SH-SY5Y (cell line): ENCODE measurements at regions not wholly inside any gene's neighbourhood (a gene's known extent, or its start where the extent isn't known, plus 50 kb on each side); places are given as distances from the start of the nearest gene placed in this dataset.

Experiments used
- GATA2 ChIP-seq: IDR thresholded peaks from 2 replicates; pipeline ENCODE4 v1.6.1; 2011; ENCODE audit warnings: mild to moderate bottlenecking, low read depth, low read length
- GATA3 ChIP-seq: IDR thresholded peaks from 2 replicates; pipeline ENCODE4 v1.6.1; 2011; ENCODE audit warnings: low read depth, mild to moderate bottlenecking, low read length, moderate library complexity

DNA sequence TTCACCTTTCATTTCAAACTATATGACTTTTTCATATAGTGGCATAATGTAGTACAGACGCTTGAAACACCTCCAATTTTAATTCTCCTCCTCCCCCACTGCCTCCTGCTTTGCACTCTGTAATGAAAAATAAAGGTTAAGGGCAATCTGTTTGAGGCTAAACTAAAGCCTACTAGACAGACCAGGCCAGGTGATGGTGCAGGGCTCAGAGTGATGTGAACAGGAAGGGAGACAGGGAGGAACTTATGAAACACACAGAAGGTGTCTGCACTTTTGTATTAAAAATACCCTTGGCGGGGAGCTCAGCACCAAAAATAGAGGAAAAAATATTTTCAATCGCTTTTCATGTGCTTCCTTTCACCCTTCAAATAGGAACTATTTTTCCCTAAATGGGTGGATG is 415.4 kb downstream of the LMO4 start:
- TF ChIP-seq GATA2 (no peak), GATA3 (no peak)
